ENCODE measurements at regions not wholly inside any gene's neighbourhood (a gene's known extent, or its start where the extent isn't known, plus 50 kb on each side); places are given as distances from the start of the nearest gene placed in this dataset.

- intact Hi-C loops (cut with DNase I), result no loop called here
- Histone ChIP-seq H3K36me3 (no peaks in the 10 kb centered on the region), H3K27me3 (ENCODE audit: low read depth) (no peaks in the 10 kb centered on the region), H3K27ac (no peak overlapping the region), H3K9me3 (no peaks in the 10 kb centered on the region), H3K4me1 (no peaks in the 10 kb centered on the region), H3K4me3 (no peak overlapping the region)
- DNase-seq (no peak), ATAC-seq (no peak)
- no peak for TF ChIP-seq CTCF (IDR thresholded peaks at IDR 0.05)
Measured at GRCh38 chr2:125713533-125713932, 942.4 kb upstream of the GYPC start.

- Histone ChIP-seq H3K36me3 (no peaks in the 10 kb centered on the region), H3K4me3 (no peak overlapping the region), H3K27ac (no peak overlapping the region), H3K4me1 (no peaks in the 10 kb centered on the region), H3K27me3 (ENCODE audit: low read depth) (no peaks in the 10 kb centered on the region), H3K9me3 (no peaks in the 10 kb centered on the region)
- intact Hi-C loops (cut with DNase I), result no loop called here
- no peak for DNase-seq
- ATAC-seq, result no peak
- no peak for TF ChIP-seq CTCF (IDR thresholded peaks at IDR 0.05)
Measured at GRCh38 chr2:125721072-125721721, 934.8 kb upstream of the GYPC start.

GRCh38 chr2:125730921-125731320 lies 925.0 kb upstream of the GYPC start:
- H3K4me3 ChIP-seq, result no peak overlapping the region
- intact Hi-C loops (cut with DNase I), result no loop called here
- H3K27ac ChIP-seq, result no peak overlapping the region
- H3K9me3 ChIP-seq, result no peaks in the 10 kb centered on the region
- no peak for TF ChIP-seq CTCF (IDR thresholded peaks at IDR 0.05)
- ATAC-seq (no peak), DNase-seq (no peak)
- H3K4me1 ChIP-seq, result no peaks in the 10 kb centered on the region
- no peaks in the 10 kb centered on the region for H3K27me3 ChIP-seq (ENCODE audit: low read depth)
- no peaks in the 10 kb centered on the region for H3K36me3 ChIP-seq

- intact Hi-C loops (cut with DNase I), result no loop called here
- ATAC-seq (no peak), DNase-seq (no peak)
- Histone ChIP-seq H3K4me1 (no peaks in the 10 kb centered on the region), H3K4me3 (no peak overlapping the region), H3K36me3 (no peaks in the 10 kb centered on the region), H3K27me3 (ENCODE audit: low read depth) (no peaks in the 10 kb centered on the region), H3K27ac (no peak overlapping the region), H3K9me3 (no peaks in the 10 kb centered on the region)
- TF ChIP-seq CTCF (IDR thresholded peaks at IDR 0.05), result no peak
Measured at GRCh38 chr2:125736306-125736705, 919.7 kb upstream of the GYPC start.

GRCh38 chr2:125745514-125745913 lies 910.4 kb upstream of the GYPC start:
- no peak for DNase-seq
- Histone ChIP-seq H3K27ac (no peak overlapping the region), H3K27me3 (ENCODE audit: low read depth) (no peaks in the 10 kb centered on the region), H3K36me3 (no peaks in the 10 kb centered on the region), H3K9me3 (no peaks in the 10 kb centered on the region), H3K4me1 (no peaks in the 10 kb centered on the region), H3K4me3 (no peak overlapping the region)
- ATAC-seq, result peak; percentile 46 to 48
- TF ChIP-seq CTCF (IDR thresholded peaks at IDR 0.05), result peak; percentile 39
- intact Hi-C loops (cut with DNase I), result no loop called here
